ENCODE measurements at regions not wholly inside any gene's neighbourhood (a gene's known extent, or its start where the extent isn't known, plus 50 kb on each side); places are given as distances from the start of the nearest gene placed in this dataset.

DNA sequence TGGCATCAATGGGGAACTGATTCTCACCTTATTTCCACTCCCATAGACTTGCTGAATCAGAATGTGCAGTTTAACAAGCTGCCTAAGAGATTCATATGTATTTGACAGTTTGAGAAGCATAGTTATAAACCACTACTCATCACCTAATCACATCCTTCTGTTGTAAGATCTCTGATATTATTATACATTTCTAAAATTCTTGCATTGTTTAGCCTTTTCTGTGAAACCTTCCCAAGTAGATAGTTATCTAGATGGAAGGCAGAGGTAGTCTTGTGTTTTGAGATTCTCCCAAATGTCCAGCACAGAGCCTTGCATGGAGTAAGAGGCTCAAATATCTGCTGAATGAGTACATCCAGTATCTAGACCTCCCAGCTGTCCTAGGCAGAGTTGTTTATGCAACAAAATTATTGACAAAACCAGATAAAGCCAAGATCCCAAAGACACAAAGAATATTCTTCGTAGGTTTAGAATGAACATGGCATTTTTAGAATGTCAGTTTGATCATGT is 227.3 kb downstream of the KDR start:
- no peaks in the 10 kb centered on the region for H4K20me1 ChIP-seq (ENCODE audit: insufficient read depth, low read length)
- TF ChIP-seq EZH2 (IDR thresholded peaks at IDR 0.05; ENCODE audit: borderline replicate concordance, low read length): no peak
- TF ChIP-seq, protein P1, sequence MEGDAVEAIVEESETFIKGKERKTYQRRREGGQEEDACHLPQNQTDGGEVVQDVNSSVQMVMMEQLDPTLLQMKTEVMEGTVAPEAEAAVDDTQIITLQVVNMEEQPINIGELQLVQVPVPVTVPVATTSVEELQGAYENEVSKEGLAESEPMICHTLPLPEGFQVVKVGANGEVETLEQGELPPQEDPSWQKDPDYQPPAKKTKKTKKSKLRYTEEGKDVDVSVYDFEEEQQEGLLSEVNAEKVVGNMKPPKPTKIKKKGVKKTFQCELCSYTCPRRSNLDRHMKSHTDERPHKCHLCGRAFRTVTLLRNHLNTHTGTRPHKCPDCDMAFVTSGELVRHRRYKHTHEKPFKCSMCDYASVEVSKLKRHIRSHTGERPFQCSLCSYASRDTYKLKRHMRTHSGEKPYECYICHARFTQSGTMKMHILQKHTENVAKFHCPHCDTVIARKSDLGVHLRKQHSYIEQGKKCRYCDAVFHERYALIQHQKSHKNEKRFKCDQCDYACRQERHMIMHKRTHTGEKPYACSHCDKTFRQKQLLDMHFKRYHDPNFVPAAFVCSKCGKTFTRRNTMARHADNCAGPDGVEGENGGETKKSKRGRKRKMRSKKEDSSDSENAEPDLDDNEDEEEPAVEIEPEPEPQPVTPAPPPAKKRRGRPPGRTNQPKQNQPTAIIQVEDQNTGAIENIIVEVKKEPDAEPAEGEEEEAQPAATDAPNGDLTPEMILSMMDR (IDR thresholded peaks at IDR 0.05; ENCODE audit: low read length): no peak
- no peaks in the 10 kb centered on the region for H3K27me3 ChIP-seq (ENCODE audit: insufficient read depth, low read length)
- H3K9me2 ChIP-seq (ENCODE audit: low read depth, low read length): no peaks in the 10 kb centered on the region
- no peaks in the 10 kb centered on the region for H3K9me3 ChIP-seq (ENCODE audit: low read length)
- no peak overlapping the region for H3K4me3 ChIP-seq (ENCODE audit: low read depth, low read length, poor library complexity, severe bottlenecking)
- H3K9ac ChIP-seq (ENCODE audit: low read length): no peak overlapping the region
- H2AFZ ChIP-seq (ENCODE audit: low read length): no peak overlapping the region
- no peak overlapping the region for H3K4me2 ChIP-seq (ENCODE audit: low read length)
- no peaks in the 10 kb centered on the region for H3K79me2 ChIP-seq (ENCODE audit: insufficient read depth, low read length)
- no peaks in the 10 kb centered on the region for H3K36me3 ChIP-seq (ENCODE audit: insufficient read depth, low read length)
- no peaks in the 10 kb centered on the region for H3K4me1 ChIP-seq (ENCODE audit: insufficient read depth, low read length, severe bottlenecking)
- no peaks in the 10 kb centered on the region for H3F3A ChIP-seq (ENCODE audit: insufficient read depth, low read length)
- no peak overlapping the region for H3K27ac ChIP-seq (ENCODE audit: low read depth, low read length, poor library complexity, severe bottlenecking)

DNA sequence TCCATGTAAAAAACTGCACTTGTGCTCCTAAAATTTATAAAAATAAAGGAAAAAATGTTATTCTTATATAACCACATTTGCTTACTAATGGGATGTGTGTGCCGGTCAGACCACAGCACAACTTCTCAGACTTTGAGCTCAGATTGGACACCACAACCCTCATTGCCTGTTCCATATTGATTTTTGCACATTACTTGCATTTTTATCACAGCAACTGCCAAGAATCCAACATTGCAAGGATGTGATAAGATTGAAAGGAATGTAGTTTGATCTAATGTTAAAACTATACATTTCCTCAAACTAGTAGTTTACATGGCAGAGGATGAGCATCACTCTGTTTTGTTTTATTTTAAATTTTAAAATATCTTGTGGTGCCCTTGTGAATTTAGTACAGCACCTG is 227.8 kb downstream of the KDR start:
- Histone ChIP-seq H3F3A (ENCODE audit: insufficient read depth, low read length) (no peaks in the 10 kb centered on the region), H3K4me2 (ENCODE audit: low read length) (no peak overlapping the region), H3K9me3 (ENCODE audit: low read length) (no peaks in the 10 kb centered on the region), H3K4me3 (ENCODE audit: low read depth, low read length, poor library complexity, severe bottlenecking) (no peak overlapping the region), H3K4me1 (ENCODE audit: insufficient read depth, low read length, severe bottlenecking) (no peaks in the 10 kb centered on the region), H2AFZ (ENCODE audit: low read length) (no peak overlapping the region), H3K27ac (ENCODE audit: low read depth, low read length, poor library complexity, severe bottlenecking) (no peak overlapping the region), H3K9ac (ENCODE audit: low read length) (no peak overlapping the region), H3K27me3 (ENCODE audit: insufficient read depth, low read length) (no peaks in the 10 kb centered on the region), H3K79me2 (ENCODE audit: insufficient read depth, low read length) (no peaks in the 10 kb centered on the region), H3K9me2 (ENCODE audit: low read depth, low read length) (no peaks in the 10 kb centered on the region), H3K36me3 (ENCODE audit: insufficient read depth, low read length) (no peaks in the 10 kb centered on the region), H4K20me1 (ENCODE audit: insufficient read depth, low read length) (no peaks in the 10 kb centered on the region)
- no peak for TF ChIP-seq EZH2 (IDR thresholded peaks at IDR 0.05; ENCODE audit: borderline replicate concordance, low read length)
- TF ChIP-seq, protein P1 (IDR thresholded peaks at IDR 0.05; ENCODE audit: low read length): no peak

DNA sequence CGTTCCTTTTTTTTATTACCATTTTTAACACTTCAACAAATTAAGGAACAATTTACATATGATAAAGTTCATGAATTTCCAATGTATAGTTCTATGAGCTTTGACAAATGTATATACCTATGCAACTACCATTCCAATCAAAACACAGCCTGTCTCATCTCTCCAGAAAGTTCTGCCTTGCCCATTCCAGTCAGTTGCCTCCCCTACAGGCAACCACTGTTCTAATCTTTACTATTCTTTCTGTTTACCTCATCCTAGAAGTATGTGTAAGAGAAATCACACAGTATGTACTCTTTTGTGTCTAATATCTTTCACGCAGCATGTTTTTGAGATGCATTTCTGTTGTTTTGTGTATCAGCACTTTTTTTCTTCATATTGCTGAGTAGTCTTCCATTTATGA is 224.9 kb downstream of the KIT start:
- Histone ChIP-seq H3K79me2 (ENCODE audit: insufficient read depth, low read length) (no peaks in the 10 kb centered on the region), H3K27ac (ENCODE audit: low read depth, low read length, poor library complexity, severe bottlenecking) (no peak overlapping the region), H3K9me3 (ENCODE audit: low read length) (no peaks in the 10 kb centered on the region), H3K4me2 (ENCODE audit: low read length) (no peak overlapping the region), H3K9ac (ENCODE audit: low read length) (no peak overlapping the region), H2AFZ (ENCODE audit: low read length) (no peak overlapping the region), H3K27me3 (ENCODE audit: insufficient read depth, low read length) (no peaks in the 10 kb centered on the region), H3K9me2 (ENCODE audit: low read depth, low read length) (no peaks in the 10 kb centered on the region), H3K4me1 (ENCODE audit: insufficient read depth, low read length, severe bottlenecking) (no peaks in the 10 kb centered on the region), H3K36me3 (ENCODE audit: insufficient read depth, low read length) (no peaks in the 10 kb centered on the region), H3K4me3 (ENCODE audit: low read depth, low read length, poor library complexity, severe bottlenecking) (no peak overlapping the region), H4K20me1 (ENCODE audit: insufficient read depth, low read length) (no peaks in the 10 kb centered on the region), H3F3A (ENCODE audit: insufficient read depth, low read length) (no peaks in the 10 kb centered on the region)
- TF ChIP-seq EZH2 (IDR thresholded peaks at IDR 0.05; ENCODE audit: borderline replicate concordance, low read length): no peak
- TF ChIP-seq, protein P1 (IDR thresholded peaks at IDR 0.05; ENCODE audit: low read length): no peak
